Mesenchymal stem cell (in vitro differentiated cells and primary cell): ENCODE measurements at regions not wholly inside any gene's neighbourhood (a gene's known extent, or its start where the extent isn't known, plus 50 kb on each side); places are given as distances from the start of the nearest gene placed in this dataset.
"Not testable (repeated sequence)": the region's sequence is repeated elsewhere in the genome, so short reads cannot be mapped to it uniquely, and the experiment has no call there.

Experiments
- DNase-seq: peaks from one replicate; pipeline ENCODE4 v3.0.0-alpha.2; 2013
- H2AFZ ChIP-seq: one replicate; pipeline ENCODE4 v1.6.1; 2013; ENCODE audit warnings: low read depth, mild to moderate bottlenecking, control low read depth, inconsistent platforms, low read length, moderate library complexity
- H2AK5ac ChIP-seq: 2 replicates; pipeline ENCODE4 v1.6.1; 2013; ENCODE audit warnings: low read length, moderate library complexity, mild to moderate bottlenecking, inconsistent platforms; ENCODE audit not compliant: severe bottlenecking
- H2BK120ac ChIP-seq: one replicate; pipeline ENCODE4 v1.6.1; 2013; ENCODE audit warnings: low read depth, mild to moderate bottlenecking, inconsistent platforms, low read length, moderate library complexity
- H2BK12ac ChIP-seq, 2 experiments: one replicate each; pipeline ENCODE4 v1.6.1; 2013; ENCODE audit warnings: inconsistent platforms in 2 of 2, low read length in 2 of 2, mild to moderate bottlenecking in 2 of 2, moderate library complexity in 2 of 2, control low read depth in 1 of 2
- H2BK15ac ChIP-seq: one replicate; pipeline ENCODE4 v1.6.1; 2013; ENCODE audit warnings: mild to moderate bottlenecking, low read depth, inconsistent platforms; ENCODE audit not compliant: poor library complexity, severe bottlenecking
- H2BK5ac ChIP-seq: 2 replicates; pipeline ENCODE4 v1.6.1; 2013; ENCODE audit warnings: low read depth, mild to moderate bottlenecking, low read length, control low read depth, inconsistent platforms; ENCODE audit not compliant: poor library complexity, severe bottlenecking
- H3K14ac ChIP-seq, 2 experiments: one replicate each; pipeline ENCODE4 v1.6.1; 2013; ENCODE audit warnings: inconsistent platforms in 2 of 2, low read length in 2 of 2, control low read depth in 1 of 2, mild to moderate bottlenecking in 1 of 2, moderate library complexity in 1 of 2
- H3K18ac ChIP-seq, 2 experiments: one replicate each; pipeline ENCODE4 v1.6.1; 2013; ENCODE audit warnings: inconsistent platforms in 2 of 2, low read length in 2 of 2, control low read depth in 1 of 2, low read depth in 1 of 2, mild to moderate bottlenecking in 1 of 2
- H3K23ac ChIP-seq, 2 experiments: one replicate each; pipeline ENCODE4 v1.6.1; 2013; ENCODE audit warnings: inconsistent platforms in 2 of 2, low read length in 2 of 2, mild to moderate bottlenecking in 2 of 2, moderate library complexity in 2 of 2, control low read depth in 1 of 2
- H3K27ac ChIP-seq: 2 replicates; pipeline ENCODE4 v1.5.1; 2013; ENCODE audit warnings: mild to moderate bottlenecking, moderate library complexity, low read length, control low read depth, inconsistent platforms; ENCODE audit not compliant: poor library complexity, severe bottlenecking
- H3K27me3 ChIP-seq, 2 experiments: 2 replicates each; pipeline versions ENCODE4 v1.6.1 to v1.7.0; 2013; ENCODE audit warnings: low read length in 2 of 2, mild to moderate bottlenecking in 2 of 2, moderate library complexity in 2 of 2, control low read depth in 1 of 2, inconsistent platforms in 1 of 2; ENCODE audit not compliant: control insufficient read depth in 1 of 2, insufficient read depth in 1 of 2
- H3K36me3 ChIP-seq, 2 experiments: 2 replicates each; pipeline versions ENCODE4 v1.6.1 to v1.7.0; 2013; ENCODE audit warnings: low read length in 2 of 2, control low read depth in 1 of 2, inconsistent platforms in 1 of 2, low read depth in 1 of 2, mild to moderate bottlenecking in 1 of 2; ENCODE audit not compliant: insufficient read depth in 2 of 2, control insufficient read depth in 1 of 2
- H3K4ac ChIP-seq, 2 experiments: one replicate each; pipeline ENCODE4 v1.6.1; 2013; ENCODE audit warnings: inconsistent platforms in 2 of 2, low read length in 2 of 2, mild to moderate bottlenecking in 2 of 2, moderate library complexity in 2 of 2, control low read depth in 1 of 2, low read depth in 1 of 2
- H3K4me1 ChIP-seq: 2 replicates; pipeline ENCODE4 v1.6.1; 2013; ENCODE audit warnings: low read depth, low read length, control low read depth; ENCODE audit not compliant: control insufficient read depth, insufficient read depth
- H3K4me2 ChIP-seq: 2 replicates; pipeline ENCODE4 v1.6.1; 2013; ENCODE audit warnings: low read length, mild to moderate bottlenecking, inconsistent platforms; ENCODE audit not compliant: poor library complexity, severe bottlenecking
- H3K4me3 ChIP-seq, 2 experiments: 2 replicates each; pipeline versions ENCODE4 v1.5.1 to v1.7.0; 2013; ENCODE audit warnings: low read length in 2 of 2, mild to moderate bottlenecking in 2 of 2, control low read depth in 1 of 2, low read depth in 1 of 2; ENCODE audit not compliant: insufficient read depth in 1 of 2
- H3K79me1 ChIP-seq: replicated peaks from 2 replicates; pipeline ENCODE4 v1.6.1; 2013; ENCODE audit warnings: mild to moderate bottlenecking, control low read depth, low read length, inconsistent platforms; ENCODE audit not compliant: poor library complexity, severe bottlenecking
- H3K9ac ChIP-seq: 2 replicates; pipeline ENCODE4 v1.7.0; 2013; ENCODE audit warnings: mild to moderate bottlenecking, low read length, moderate library complexity
- H3K9me3 ChIP-seq: 2 replicates; pipeline ENCODE4 v1.7.0; 2013; ENCODE audit warnings: mild to moderate bottlenecking, low read length; ENCODE audit not compliant: control insufficient read depth
- H4K8ac ChIP-seq: one replicate; pipeline ENCODE4 v1.6.1; 2013; ENCODE audit warnings: inconsistent platforms, mild to moderate bottlenecking, low read length, moderate library complexity
- H4K91ac ChIP-seq: one replicate; pipeline ENCODE4 v1.6.1; 2013; ENCODE audit warnings: mild to moderate bottlenecking, low read length, inconsistent platforms
- WGBS: methylation state at CpG from one replicate; pipeline ENCODE4 v1.1.7; 2013; ENCODE audit warnings: mixed read lengths; 5-methylcytosine and 5-hydroxymethylcytosine counted together

GRCh38 chr4:171484681-171485080, 328.5 kb upstream of the GALNTL6 start:
- H3K14ac ChIP-seq: no peak overlapping the region
- H3K4ac ChIP-seq: no peak overlapping the region
- no peak overlapping the region for H4K91ac ChIP-seq
- DNase-seq: no peak
- no peak overlapping the region for H2BK12ac ChIP-seq
- H3K27me3 ChIP-seq: no peaks in the 10 kb centered on the region
- H3K23ac ChIP-seq: no peak overlapping the region
- H3K18ac ChIP-seq: no peak overlapping the region
- no peak overlapping the region for H3K4me2 ChIP-seq
- H2BK5ac ChIP-seq: no peak overlapping the region
- no peak overlapping the region for H2BK120ac ChIP-seq
- no peak overlapping the region for H3K27ac ChIP-seq
- H4K8ac ChIP-seq: no peak overlapping the region
- H3K9me3 ChIP-seq: peaks cover 7% of the 10 kb centered on the region
- no peak overlapping the region for H2BK15ac ChIP-seq
- H2AFZ ChIP-seq: no peak overlapping the region
- H3K36me3 ChIP-seq: no peaks in the 10 kb centered on the region
- H3K4me3 ChIP-seq: no peak overlapping the region
- no peaks in the 10 kb centered on the region for H3K4me1 ChIP-seq
- H3K9ac ChIP-seq: no peak overlapping the region
- H3K79me1 ChIP-seq: no peaks in the 10 kb centered on the region
- no peak overlapping the region for H2AK5ac ChIP-seq

- Histone ChIP-seq H3K18ac (no peak overlapping the region), H4K91ac (no peak overlapping the region), H3K14ac (no peak overlapping the region), H3K27ac (no peak overlapping the region), H2BK5ac (no peak overlapping the region), H3K4me3 (no peak overlapping the region), H3K4me2 (no peak overlapping the region), H3K36me3 (no peaks in the 10 kb centered on the region), H2BK15ac (no peak overlapping the region), H2AK5ac (no peak overlapping the region), H3K9ac (no peak overlapping the region), H3K4ac (no peak overlapping the region), H2AFZ (no peak overlapping the region), H3K27me3 (no peaks in the 10 kb centered on the region), H3K23ac (no peak overlapping the region), H4K8ac (no peak overlapping the region), H3K9me3 (peaks cover 9% of the 10 kb centered on the region), H2BK12ac (no peak overlapping the region), H3K79me1 (no peaks in the 10 kb centered on the region), H3K4me1 (no peaks in the 10 kb centered on the region), H2BK120ac (no peak overlapping the region)
- no CpG with 5 or more reads among the region's 1 CpG for WGBS
- no peak for DNase-seq
These were observed 335.0 kb upstream of the GALNTL6 start for GRCh38 chr4:171478181-171478580.

- H2BK15ac ChIP-seq, H3K9ac ChIP-seq, H4K91ac ChIP-seq, H3K4me1 ChIP-seq, DNase-seq, H2BK12ac ChIP-seq, H3K36me3 ChIP-seq, H4K8ac ChIP-seq, H2AFZ ChIP-seq, H3K27me3 ChIP-seq, H2BK5ac ChIP-seq, H3K14ac ChIP-seq, H3K18ac ChIP-seq, H3K27ac ChIP-seq, H3K9me3 ChIP-seq, H3K23ac ChIP-seq, H2AK5ac ChIP-seq, H3K4me2 ChIP-seq, H2BK120ac ChIP-seq, H3K79me1 ChIP-seq, H3K4ac ChIP-seq, H3K4me3 ChIP-seq: not testable (repeated sequence)
- WGBS: 100% methylated on average over 2 of the region's 3 CpGs
These were observed 338.1 kb upstream of the GALNTL6 start for GRCh38 chr4:171475111-171475510.

GRCh38 chr4:171473155-171473554, 340.0 kb upstream of the GALNTL6 start:
- no peak overlapping the region for H2AK5ac ChIP-seq
- H2BK12ac ChIP-seq: no peak overlapping the region
- no peaks in the 10 kb centered on the region for H3K4me1 ChIP-seq
- no peak overlapping the region for H3K18ac ChIP-seq
- no peak for DNase-seq
- H3K4me2 ChIP-seq: no peak overlapping the region
- 73% methylated on average over 2 of the region's 2 CpGs for WGBS
- no peak overlapping the region for H3K4me3 ChIP-seq
- no peak overlapping the region for H2BK15ac ChIP-seq
- H3K27me3 ChIP-seq: no peaks in the 10 kb centered on the region
- no peak overlapping the region for H4K8ac ChIP-seq
- H3K9me3 ChIP-seq: no peaks in the 10 kb centered on the region
- H3K27ac ChIP-seq: no peak overlapping the region
- no peak overlapping the region for H3K9ac ChIP-seq
- H3K79me1 ChIP-seq: no peaks in the 10 kb centered on the region
- no peak overlapping the region for H3K23ac ChIP-seq
- no peak overlapping the region for H3K14ac ChIP-seq
- no peak overlapping the region for H2BK120ac ChIP-seq
- no peak overlapping the region for H3K4ac ChIP-seq
- H3K36me3 ChIP-seq: no peaks in the 10 kb centered on the region
- no peak overlapping the region for H2AFZ ChIP-seq
- H4K91ac ChIP-seq: no peak overlapping the region
- H2BK5ac ChIP-seq: no peak overlapping the region
